ENCODE measurements at regions not wholly inside any gene's neighbourhood (a gene's known extent, or its start where the extent isn't known, plus 50 kb on each side); places are given as distances from the start of the nearest gene placed in this dataset.

DNA sequence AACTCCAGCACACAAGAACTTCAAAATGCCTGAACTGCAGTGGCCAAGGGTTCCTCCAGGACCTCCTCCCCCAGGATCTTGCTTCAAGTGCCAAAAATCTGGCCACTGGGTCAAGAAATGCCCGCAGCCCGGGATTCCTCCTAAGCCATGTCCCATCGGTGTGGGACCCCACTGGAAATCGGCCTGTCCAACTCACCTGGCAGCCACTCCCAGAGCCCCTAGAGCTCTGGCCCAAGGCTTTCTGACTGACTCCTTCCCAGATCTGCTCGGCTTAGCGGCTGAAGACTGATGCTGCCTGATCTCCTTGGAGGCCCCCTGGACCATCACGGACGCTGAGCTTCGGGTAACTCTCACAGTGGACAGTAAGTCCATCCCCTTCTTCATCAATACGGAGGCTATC is 306.4 kb downstream of the RBM43 start:
- no peak for DNase-seq

- no peak for DNase-seq
Measured at GRCh38 chr2:150946831-150947230, 314.8 kb downstream of the RBM43 start.

- no peak for DNase-seq
Measured at GRCh38 chr2:150944315-150944714, 317.3 kb downstream of the RBM43 start.

DNA sequence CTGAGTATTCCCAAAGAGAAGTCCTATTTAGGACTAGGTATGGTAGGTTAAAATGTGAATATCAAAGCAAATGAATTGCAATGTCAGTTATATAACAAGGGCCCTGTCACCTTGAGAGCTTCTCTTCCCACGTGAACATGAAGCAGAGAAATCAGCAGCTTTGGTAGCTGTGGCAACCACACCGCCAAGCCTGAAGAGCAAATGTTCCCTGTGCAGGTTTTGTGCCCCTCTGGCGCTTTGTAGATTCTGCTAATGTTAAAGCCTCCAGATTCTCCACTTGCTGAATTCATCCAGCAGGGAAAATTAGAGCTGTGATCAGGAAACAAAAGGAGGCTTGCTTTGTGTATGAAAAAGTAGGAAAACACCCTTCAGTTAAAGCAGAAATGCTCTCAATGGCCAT is 322.6 kb downstream of the RBM43 start:
- no peak for DNase-seq

DNA sequence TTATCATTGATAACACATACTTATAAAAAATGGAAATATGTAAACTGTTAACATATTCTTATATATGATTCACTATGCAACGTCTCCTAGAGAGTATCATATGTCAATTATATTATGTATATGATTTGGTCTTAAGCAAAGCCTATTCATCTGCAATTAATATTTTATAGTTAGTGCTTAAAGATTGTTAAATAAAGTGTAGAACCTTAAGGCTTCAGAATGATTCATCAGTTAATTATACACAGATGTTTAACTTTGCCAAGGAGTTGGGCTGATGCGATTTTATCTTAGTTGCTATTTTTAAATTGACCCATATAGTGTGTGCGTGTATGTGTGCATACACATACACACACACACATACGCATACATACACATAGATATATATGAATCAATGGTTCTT is 323.1 kb downstream of the RBM43 start:
- no peak for DNase-seq

- no peak for DNase-seq
Measured at GRCh38 chr2:150937030-150937429, 324.6 kb downstream of the RBM43 start.

- DNase-seq, result no peak
Measured at GRCh38 chr2:150931451-150931850, 330.2 kb downstream of the RBM43 start.

DNA sequence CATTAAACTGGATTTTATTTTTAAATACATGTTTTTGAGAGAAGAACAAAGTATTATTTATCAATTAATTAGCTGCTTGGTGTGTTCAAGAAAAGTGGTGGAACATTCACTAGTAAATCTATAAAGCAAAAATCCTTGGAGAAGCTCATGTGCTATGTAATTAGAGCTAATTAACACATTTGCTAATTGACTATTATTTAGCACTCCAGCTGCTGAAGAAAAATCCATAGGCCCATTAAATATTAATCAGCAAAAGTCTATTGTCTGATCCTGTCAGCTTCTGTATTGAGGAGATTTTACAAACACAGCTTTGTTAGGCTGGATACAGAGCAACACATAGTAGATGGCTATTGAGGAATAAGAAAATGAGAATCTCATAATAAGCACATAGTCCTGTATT is 336.1 kb downstream of the RBM43 start:
- DNase-seq, result no peak

DNA sequence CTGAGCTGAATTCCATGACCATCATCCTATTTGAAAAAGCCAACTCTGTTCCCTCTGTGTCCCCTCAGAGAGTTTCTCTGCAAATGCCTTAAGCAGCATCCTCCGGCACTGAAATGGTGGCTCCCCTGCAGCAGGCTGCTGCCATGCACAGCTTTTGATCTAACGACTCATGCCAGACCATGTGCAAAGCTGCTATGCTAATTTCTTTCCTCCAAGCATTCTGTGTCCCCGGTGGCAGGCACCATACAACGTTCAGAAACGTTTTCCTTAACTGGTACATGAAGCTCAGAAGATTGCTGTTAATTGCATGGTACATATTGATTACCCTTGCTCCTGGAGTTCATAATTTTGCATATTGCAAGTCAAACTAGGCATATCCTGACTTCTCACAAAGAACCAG is 336.8 kb downstream of the RBM43 start:
- DNase-seq, result no peak

GRCh38 chr2:150919901-150920300 is 341.8 kb downstream of the RBM43 start:
- DNase-seq, result no peak

GRCh38 chr2:150917961-150918713 is 343.5 kb downstream of the RBM43 start:
- no peak for DNase-seq

- DNase-seq, result no peak
Measured at GRCh38 chr2:150916467-150917396, 344.9 kb downstream of the RBM43 start.

DNA sequence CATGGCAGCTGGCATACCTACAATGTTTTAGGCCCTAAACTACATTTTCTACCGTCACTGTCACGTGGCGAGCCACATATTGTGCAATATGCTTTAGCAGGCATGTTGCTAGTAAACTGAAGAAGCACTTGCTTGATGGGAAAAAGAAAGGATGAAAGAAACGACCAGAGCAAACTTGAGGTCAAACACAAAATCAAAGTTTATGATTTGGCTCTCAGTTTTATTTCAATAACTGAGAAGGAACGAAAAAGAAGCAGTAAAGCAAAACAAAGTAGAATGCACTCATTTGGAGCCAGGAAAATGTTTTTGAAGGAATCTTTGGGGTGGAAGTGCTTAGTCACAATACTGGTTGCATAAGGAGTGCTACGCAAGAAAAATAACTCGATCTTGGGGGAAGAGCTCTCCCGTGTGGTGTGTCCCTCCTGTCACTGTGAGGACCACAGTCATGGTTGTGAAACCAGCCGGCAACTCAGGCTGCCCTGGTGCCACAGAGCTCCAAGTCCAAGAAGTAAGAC is 349.8 kb downstream of the RBM43 start:
- no peak for DNase-seq

GRCh38 chr2:150909613-150910012 is 352.1 kb downstream of the RBM43 start:
- no peak for DNase-seq

DNA sequence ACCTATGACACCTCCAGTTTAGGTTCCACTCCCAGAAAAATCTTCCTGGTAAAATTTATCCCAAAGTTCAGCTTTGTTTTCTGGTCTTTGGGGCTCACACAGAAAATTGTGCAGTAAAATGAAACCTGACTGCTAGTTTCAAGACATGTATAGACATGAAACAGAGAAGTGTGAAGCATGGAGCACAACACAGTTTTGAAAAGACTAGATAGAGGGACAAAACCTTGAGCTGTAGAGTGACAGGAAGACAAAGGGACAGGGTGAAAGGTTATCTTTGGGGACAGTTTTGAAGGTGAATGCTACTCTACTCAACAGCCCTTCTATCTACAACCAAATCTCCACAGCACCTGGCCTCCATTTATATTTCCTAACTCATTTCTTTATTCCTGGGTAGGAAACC is 352.6 kb downstream of the RBM43 start:
- DNase-seq, result no peak

- DNase-seq, result no peak
Measured at GRCh38 chr2:150907466-150907865, 354.2 kb downstream of the RBM43 start.

GRCh38 chr2:150903461-150903860 is 358.2 kb downstream of the RBM43 start:
- no peak for DNase-seq

DNA sequence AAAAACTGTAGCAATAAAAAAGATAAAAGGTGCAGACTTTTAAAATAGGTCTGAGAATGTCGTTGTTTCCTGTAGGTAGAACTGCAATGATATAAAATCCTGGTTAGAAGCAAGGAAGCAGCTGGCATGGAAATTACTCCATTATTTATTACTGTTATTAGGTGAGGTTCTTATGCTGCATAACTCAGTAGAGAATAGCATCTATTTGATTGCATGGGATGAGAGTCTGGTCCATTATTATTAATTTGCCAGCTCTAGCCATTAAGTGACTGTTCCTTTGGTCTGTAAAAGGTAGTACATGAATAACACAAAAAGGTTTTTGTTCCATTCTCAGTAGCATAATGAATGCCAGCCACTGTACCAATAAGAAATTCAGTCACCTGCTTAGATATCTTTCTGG is 358.6 kb downstream of the RBM43 start:
- no peak for DNase-seq

GRCh38 chr2:150900913-150901312 is 360.8 kb downstream of the RBM43 start:
- no peak for DNase-seq

- no peak for DNase-seq
Measured at GRCh38 chr2:150895968-150896367, 365.7 kb downstream of the RBM43 start.

DNA sequence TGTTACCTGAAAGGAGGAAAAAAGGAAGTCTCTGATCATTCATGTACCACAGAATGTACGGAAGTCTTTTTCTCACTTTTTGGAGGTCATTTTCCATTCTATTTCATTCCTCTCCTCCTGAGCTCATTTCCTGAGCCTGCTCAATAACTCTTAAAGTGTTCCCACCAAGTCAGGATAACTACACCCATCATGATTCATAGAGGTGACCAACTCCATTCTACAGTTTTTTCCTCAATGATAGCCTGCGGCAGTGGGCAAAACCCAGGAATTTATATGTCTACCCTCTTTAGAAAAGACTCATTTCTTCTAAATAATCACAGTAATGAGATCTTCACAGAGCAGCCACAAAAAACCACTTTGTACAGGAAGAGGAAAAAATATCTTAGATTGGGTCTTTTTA is 372.5 kb downstream of the RBM43 start:
- no peak for DNase-seq

GRCh38 chr2:150888337-150888736 is 373.3 kb downstream of the RBM43 start:
- DNase-seq, result no peak

- DNase-seq, result no peak
Measured at GRCh38 chr2:150887926-150888325, 373.7 kb downstream of the RBM43 start.

DNA sequence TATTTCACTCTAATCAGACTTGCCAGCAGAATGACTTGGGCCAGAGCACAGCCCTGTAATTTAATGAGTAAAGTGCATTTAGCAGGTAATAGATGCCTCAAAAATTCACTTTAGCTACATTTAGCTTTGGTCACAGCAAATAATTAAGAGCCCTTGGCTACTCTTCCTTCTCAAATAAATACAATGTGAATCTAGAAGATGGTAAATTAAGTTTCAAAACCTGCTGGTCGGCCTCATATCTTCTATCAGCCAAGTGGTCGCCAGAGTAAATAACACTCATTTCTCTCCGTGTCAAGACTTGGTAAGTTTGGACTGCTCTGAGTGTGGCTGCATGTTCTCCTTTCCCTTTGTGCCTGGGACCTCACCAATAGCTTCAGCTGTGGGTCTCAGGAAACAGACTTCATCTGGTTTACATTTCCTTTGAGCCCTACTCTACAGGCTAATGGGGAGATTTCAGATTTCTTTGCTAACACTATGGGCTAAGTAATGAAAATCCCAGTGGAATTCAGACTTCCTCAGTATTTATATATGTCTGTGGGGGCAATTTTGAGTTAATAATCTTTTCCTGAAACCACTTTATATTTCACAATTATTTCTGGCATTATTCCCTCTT is 375.8 kb downstream of the RBM43 start:
- DNase-seq, result no peak

Data from 8988T (cell line).